ENCODE measurements at regions not wholly inside any gene's neighbourhood (a gene's known extent, or its start where the extent isn't known, plus 50 kb on each side); places are given as distances from the start of the nearest gene placed in this dataset.

GRCh38 chr1:11345971-11346715 is 73.1 kb downstream of the UBIAD1 start:
- Mint-ChIP-seq H3K4me3 (no peak overlapping the region), H3K27ac (no peak overlapping the region), H3K9me3 (peaks cover 26% of the 10 kb centered on the region), H3K36me3 (ENCODE audit: low read depth) (peaks cover 2% of the 10 kb centered on the region; the same call in 1 of the 2 replicates), H3K4me1 (ENCODE audit: low read depth) (no peaks in the 10 kb centered on the region), H3K27me3 (ENCODE audit: insufficient read depth) (peaks cover 46% of the 10 kb centered on the region)
- no peak for DNase-seq
- TF ChIP-seq CTCF (IDR thresholded peaks at IDR 0.05): no peak

- Mint-ChIP-seq H3K4me3 (no peak overlapping the region), H3K27me3 (ENCODE audit: insufficient read depth) (peaks cover 29% of the 10 kb centered on the region), H3K9me3 (peaks cover 41% of the 10 kb centered on the region), H3K27ac (no peak overlapping the region), H3K4me1 (ENCODE audit: low read depth) (no peaks in the 10 kb centered on the region), H3K36me3 (ENCODE audit: low read depth) (peaks cover 4% of the 10 kb centered on the region; the same call in 1 of the 2 replicates)
- no peak for TF ChIP-seq CTCF (IDR thresholded peaks at IDR 0.05)
- no peak for DNase-seq
Observed at GRCh38 chr1:11350265-11350664, 77.3 kb downstream of the UBIAD1 start.

- peak; percentile 20; the same call in 1 of the 2 replicates for TF ChIP-seq CTCF (IDR thresholded peaks at IDR 0.05)
- Mint-ChIP-seq H3K27me3 (ENCODE audit: insufficient read depth) (peaks cover 26% of the 10 kb centered on the region), H3K9me3 (peaks cover 41% of the 10 kb centered on the region)
Observed at GRCh38 chr1:11352058-11352715, 79.2 kb downstream of the UBIAD1 start.

GRCh38 chr1:11352816-11353799 is 80.1 kb downstream of the UBIAD1 start:
- no peak for TF ChIP-seq CTCF (IDR thresholded peaks at IDR 0.05)
- no peak for DNase-seq
- H3K4me1 Mint-ChIP-seq (ENCODE audit: low read depth): no peaks in the 10 kb centered on the region
- H3K4me3 Mint-ChIP-seq: no peak overlapping the region
- peaks cover 41% of the 10 kb centered on the region for H3K9me3 Mint-ChIP-seq
- peaks cover 4% of the 10 kb centered on the region; the same call in 1 of the 2 replicates for H3K36me3 Mint-ChIP-seq (ENCODE audit: low read depth)
- peaks cover 31% of the 10 kb centered on the region for H3K27me3 Mint-ChIP-seq (ENCODE audit: insufficient read depth)
- no peak overlapping the region for H3K27ac Mint-ChIP-seq

More at GRCh38 chr1:11352058-11352715, 79.2 kb downstream of the UBIAD1 start:
- Mint-ChIP-seq H3K4me1 (ENCODE audit: low read depth) (no peaks in the 10 kb centered on the region), H3K36me3 (ENCODE audit: low read depth) (peaks cover 4% of the 10 kb centered on the region; the same call in 1 of the 2 replicates), H3K4me3 (no peak overlapping the region), H3K27ac (no peak overlapping the region)
- no peak for DNase-seq

GRCh38 chr1:11354893-11355553 is 82.0 kb downstream of the UBIAD1 start:
- no peak overlapping the region for H3K27ac Mint-ChIP-seq
- H3K36me3 Mint-ChIP-seq (ENCODE audit: low read depth): peaks cover 4% of the 10 kb centered on the region; the same call in 1 of the 2 replicates
- H3K4me1 Mint-ChIP-seq (ENCODE audit: low read depth): no peaks in the 10 kb centered on the region
- peaks cover 44% of the 10 kb centered on the region for H3K27me3 Mint-ChIP-seq (ENCODE audit: insufficient read depth)
- DNase-seq: no peak
- H3K9me3 Mint-ChIP-seq: peaks cover 26% of the 10 kb centered on the region; the same call in 1 of the 2 replicates
- TF ChIP-seq CTCF (IDR thresholded peaks at IDR 0.05): no peak
- H3K4me3 Mint-ChIP-seq: no peak overlapping the region

Data from HFFc6 (cell line).